IPS-20b (cell line): ENCODE measurements at regions not wholly inside any gene's neighbourhood (a gene's known extent, or its start where the extent isn't known, plus 50 kb on each side); places are given as distances from the start of the nearest gene placed in this dataset.
"Not testable (repeated sequence)": the region's sequence is repeated elsewhere in the genome, so short reads cannot be mapped to it uniquely, and the experiment has no call there.

ENCODE experiments used
- H3K27ac ChIP-seq: one replicate; pipeline ENCODE4 v1.5.1; 2013; ENCODE audit warnings: low read length
- H3K27me3 ChIP-seq: 2 replicates; pipeline ENCODE4 v1.6.1; 2013; ENCODE audit warnings: mild to moderate bottlenecking, low read length, inconsistent platforms; ENCODE audit not compliant: insufficient read depth
- H3K36me3 ChIP-seq: 2 replicates; pipeline ENCODE4 v1.6.1; 2013; ENCODE audit warnings: low read depth, mild to moderate bottlenecking, inconsistent platforms, low read length, moderate library complexity; ENCODE audit not compliant: insufficient read depth
- H3K4me1 ChIP-seq: 2 replicates; pipeline ENCODE4 v1.6.1; 2013; ENCODE audit warnings: mild to moderate bottlenecking, control low read depth, inconsistent platforms, low read length, moderate library complexity; ENCODE audit not compliant: insufficient read depth
- H3K4me3 ChIP-seq: 2 replicates; pipeline ENCODE4 v1.5.1; 2013; ENCODE audit warnings: mild to moderate bottlenecking, low read length, inconsistent platforms
- H3K9ac ChIP-seq: 2 replicates; pipeline ENCODE4 v1.6.1; 2013; ENCODE audit warnings: low read depth, mild to moderate bottlenecking, inconsistent platforms, low read length, moderate library complexity
- H3K9me3 ChIP-seq: 2 replicates; pipeline ENCODE4 v1.6.1; 2013; ENCODE audit warnings: mild to moderate bottlenecking, low read depth, low read length, inconsistent platforms; ENCODE audit not compliant: insufficient read depth

DNA sequence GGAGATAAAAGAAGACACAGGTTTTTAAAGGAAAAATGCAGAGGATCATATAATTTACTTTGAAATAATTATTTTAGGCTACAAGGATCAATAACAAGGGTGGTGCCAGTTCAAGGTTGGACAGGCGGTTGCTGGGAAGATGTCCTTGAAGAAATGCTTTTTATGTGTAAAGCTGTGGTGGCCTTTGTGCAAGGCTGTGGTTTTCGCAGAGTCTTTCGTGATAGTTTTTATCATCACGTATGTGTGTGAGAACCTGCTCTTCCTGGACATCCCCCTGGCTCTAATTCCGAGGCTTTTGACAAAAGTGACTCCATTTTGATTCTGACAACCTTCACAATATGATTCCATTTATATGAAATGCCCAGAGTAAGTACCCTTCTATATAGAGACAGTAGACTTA lies 85.8 kb upstream of the COG2 start:
- H3K27ac ChIP-seq = no peak overlapping the region
- no peak overlapping the region for H3K9ac ChIP-seq
- no peaks in the 10 kb centered on the region for H3K9me3 ChIP-seq
- no peaks in the 10 kb centered on the region for H3K27me3 ChIP-seq
- no peaks in the 10 kb centered on the region for H3K36me3 ChIP-seq
- no peak overlapping the region for H3K4me3 ChIP-seq
- H3K4me1 ChIP-seq = 0 out of 2 replicates have a peak, but pooled peaks cover 6% of the 10 kb centered on the region

DNA sequence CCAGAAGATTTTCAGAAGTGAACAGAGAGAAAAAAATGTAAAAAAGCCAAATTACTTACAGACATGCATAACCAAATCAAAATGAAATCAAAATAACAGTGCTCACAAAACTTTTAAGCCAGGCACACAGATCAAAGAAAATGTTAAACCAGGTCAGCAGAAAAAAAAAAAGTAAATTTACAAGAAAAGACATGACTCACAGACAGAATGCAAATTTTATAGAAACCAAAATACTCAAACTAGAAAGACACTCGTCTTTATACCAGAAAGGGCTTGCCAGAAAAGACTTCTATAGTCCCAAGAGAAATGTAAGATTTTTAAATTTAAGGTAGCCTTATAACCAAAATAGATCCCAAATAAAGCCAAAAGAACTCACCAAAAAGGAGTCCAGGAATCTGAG lies 86.5 kb upstream of the COG2 start:
- H3K27ac ChIP-seq = no peak overlapping the region
- H3K36me3 ChIP-seq = no peaks in the 10 kb centered on the region
- H3K27me3 ChIP-seq = no peaks in the 10 kb centered on the region
- no peak overlapping the region for H3K9ac ChIP-seq
- 0 out of 2 replicates have a peak, but pooled peaks cover 5% of the 10 kb centered on the region for H3K4me1 ChIP-seq
- H3K4me3 ChIP-seq = no peak overlapping the region
- H3K9me3 ChIP-seq = no peaks in the 10 kb centered on the region

DNA sequence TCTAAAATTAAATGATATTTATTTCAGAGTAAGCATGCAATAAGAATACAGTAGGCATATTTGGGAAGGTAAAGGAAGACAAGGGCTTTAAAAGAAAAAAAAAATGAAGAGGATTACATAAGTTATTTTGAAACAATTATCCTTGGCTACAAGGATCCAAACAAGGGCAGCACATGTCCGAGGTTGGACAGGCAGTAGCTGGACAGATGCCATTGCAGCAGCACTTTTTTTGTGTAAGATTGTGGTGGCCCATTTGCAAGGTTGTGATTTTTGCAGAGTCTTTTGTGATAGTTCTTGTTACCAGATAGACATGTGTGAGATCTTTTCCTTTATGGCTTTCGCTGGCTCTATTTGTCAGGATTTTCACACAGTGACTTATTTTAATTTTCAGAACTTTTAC lies 89.4 kb upstream of the COG2 start:
- no peaks in the 10 kb centered on the region for H3K27me3 ChIP-seq
- H3K4me3 ChIP-seq = no peak overlapping the region
- H3K9ac ChIP-seq = no peak overlapping the region
- 0 out of 2 replicates have a peak, but pooled peaks cover 2% of the 10 kb centered on the region for H3K4me1 ChIP-seq
- H3K36me3 ChIP-seq = no peaks in the 10 kb centered on the region
- H3K9me3 ChIP-seq = no peaks in the 10 kb centered on the region
- H3K27ac ChIP-seq = no peak overlapping the region

DNA sequence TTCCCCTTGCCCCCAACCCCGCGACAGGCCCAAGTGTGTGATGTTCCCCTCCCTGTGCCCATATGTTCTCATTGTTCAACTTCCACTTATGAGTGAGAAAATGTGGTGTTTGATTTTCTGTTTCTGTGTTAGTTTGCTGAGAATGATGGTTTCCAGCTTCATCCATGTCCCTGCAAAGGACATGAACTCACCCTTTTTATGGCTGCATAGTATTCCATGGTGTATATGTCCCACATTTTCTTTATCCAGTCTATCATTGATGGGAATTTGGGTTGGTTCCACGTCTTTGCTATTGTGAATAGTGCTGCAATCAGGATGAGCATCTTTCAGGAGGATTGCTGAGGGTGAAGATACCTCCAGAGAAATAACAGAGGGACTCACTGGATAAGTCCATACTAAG lies 91.3 kb upstream of the COG2 start:
- H3K36me3 ChIP-seq, H3K9me3 ChIP-seq, H3K4me3 ChIP-seq, H3K9ac ChIP-seq, H3K27ac ChIP-seq, H3K27me3 ChIP-seq, H3K4me1 ChIP-seq: not testable (repeated sequence)

DNA sequence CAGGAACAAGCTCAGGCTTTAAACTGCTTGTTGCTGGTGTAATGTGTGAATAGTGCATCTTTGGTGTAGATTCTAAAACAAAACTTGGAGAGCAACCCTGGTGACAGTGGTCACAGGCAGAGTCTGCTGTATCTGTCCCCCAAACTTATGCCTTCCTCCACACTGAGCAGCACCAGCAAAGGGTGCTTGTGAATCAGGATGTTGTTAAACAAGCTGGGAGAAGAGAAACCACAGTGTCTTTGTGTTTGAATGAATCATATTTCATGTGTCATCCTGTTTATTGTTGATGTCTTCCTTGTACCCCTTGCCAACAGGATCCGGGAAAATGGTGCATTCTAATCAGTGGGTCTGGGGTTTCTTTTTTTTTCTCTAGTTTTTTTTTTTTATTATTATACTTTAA lies 91.9 kb upstream of the COG2 start:
- H3K27ac ChIP-seq = no peak overlapping the region
- no peak overlapping the region for H3K4me3 ChIP-seq
- no peaks in the 10 kb centered on the region for H3K27me3 ChIP-seq
- no peaks in the 10 kb centered on the region for H3K36me3 ChIP-seq
- no peak overlapping the region for H3K9ac ChIP-seq
- no peaks in the 10 kb centered on the region for H3K9me3 ChIP-seq
- H3K4me1 ChIP-seq = 0 out of 2 replicates have a peak, but pooled peaks cover under 1% of the 10 kb centered on the region

DNA sequence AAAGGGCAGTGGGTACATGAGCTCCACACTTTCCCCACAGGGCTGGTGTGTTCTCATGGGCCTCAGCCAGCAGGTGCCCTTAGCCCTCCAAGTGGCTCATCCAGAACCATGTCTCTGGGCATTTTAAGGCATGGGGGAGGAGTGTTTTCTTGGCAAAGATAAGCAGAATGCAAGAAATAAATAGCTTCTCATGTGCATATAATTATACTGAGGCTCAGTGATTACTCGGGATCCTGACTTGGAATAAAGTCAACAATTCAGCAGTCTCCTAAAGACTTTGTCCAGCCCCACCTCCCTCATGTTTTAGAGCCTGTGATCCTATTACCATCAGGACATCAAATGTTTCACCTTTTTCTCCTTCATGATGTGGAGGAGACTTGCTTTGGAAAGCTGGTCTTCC lies 92.7 kb upstream of the COG2 start:
- Histone ChIP-seq H3K36me3 (no peaks in the 10 kb centered on the region), H3K4me3 (no peak overlapping the region), H3K9ac (no peak overlapping the region), H3K9me3 (no peaks in the 10 kb centered on the region), H3K27me3 (no peaks in the 10 kb centered on the region), H3K27ac (no peak overlapping the region), H3K4me1 (no peaks in the 10 kb centered on the region)

DNA sequence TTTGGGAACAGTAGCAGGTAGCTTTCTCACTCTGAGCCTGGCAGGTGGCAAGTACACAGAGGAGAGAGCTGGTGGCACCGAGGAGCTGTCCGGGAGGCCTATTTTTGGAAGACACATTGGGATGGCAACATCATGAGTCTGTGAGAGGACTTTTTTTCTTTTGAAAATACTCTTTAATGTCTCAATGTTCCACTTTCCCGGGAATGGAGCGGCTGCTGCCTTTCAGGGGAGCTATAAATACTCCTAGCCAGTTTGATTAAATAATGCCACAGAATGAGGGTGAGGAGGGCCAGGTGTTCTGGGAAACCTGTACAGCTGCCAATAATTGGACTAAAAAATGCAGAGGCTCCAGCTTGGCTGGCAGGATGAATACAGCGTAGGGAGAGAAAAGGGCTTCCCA lies 93.3 kb upstream of the COG2 start:
- no peak overlapping the region for H3K27ac ChIP-seq
- H3K9me3 ChIP-seq = no peaks in the 10 kb centered on the region
- H3K27me3 ChIP-seq = no peaks in the 10 kb centered on the region
- H3K4me3 ChIP-seq = no peak overlapping the region
- H3K4me1 ChIP-seq = no peaks in the 10 kb centered on the region
- H3K9ac ChIP-seq = no peak overlapping the region
- H3K36me3 ChIP-seq = no peaks in the 10 kb centered on the region

DNA sequence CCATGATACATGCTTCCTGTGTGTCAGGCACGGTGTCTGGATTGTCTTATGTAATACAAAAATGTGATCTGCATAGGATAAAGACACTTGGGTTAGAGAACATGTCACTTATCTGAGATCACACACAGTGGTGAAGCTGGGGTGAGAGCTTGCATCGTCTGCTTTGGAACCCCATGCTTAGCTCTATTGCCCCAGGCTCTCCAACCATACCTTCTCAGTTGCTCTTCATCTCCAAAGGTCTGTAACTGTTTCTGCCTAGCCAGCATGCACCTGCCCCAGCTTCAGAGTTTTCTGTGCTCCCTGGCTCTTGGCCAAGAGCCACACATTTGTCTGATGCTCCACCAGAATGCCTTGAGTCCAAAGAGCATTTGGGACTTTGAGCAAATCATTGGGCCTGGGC lies 93.9 kb upstream of the COG2 start:
- Histone ChIP-seq H3K36me3 (no peaks in the 10 kb centered on the region), H3K27me3 (no peaks in the 10 kb centered on the region)

DNA sequence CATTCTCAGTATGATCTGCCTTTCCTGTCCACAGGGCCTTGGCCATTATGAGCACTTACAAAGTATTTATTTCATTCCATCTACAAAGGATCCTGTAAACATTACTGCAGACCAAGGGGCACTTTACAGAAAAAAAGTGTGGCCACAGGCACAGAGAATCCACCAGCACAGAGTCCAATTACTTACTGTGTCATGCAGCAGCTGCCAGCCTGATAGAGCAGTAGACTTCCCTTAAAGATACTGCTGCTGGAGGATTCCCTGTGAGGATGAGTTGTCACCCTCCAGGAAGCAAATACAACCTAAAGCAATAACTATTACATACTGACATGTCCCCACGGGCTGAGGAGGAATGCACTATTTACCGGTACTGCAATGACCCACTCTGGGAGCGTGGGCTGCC lies 97.1 kb upstream of the COG2 start:
- no peak overlapping the region for H3K9ac ChIP-seq
- no peaks in the 10 kb centered on the region for H3K9me3 ChIP-seq
- H3K36me3 ChIP-seq = no peaks in the 10 kb centered on the region
- H3K27ac ChIP-seq = no peak overlapping the region
- no peak overlapping the region for H3K4me3 ChIP-seq
- H3K27me3 ChIP-seq = no peaks in the 10 kb centered on the region
- H3K4me1 ChIP-seq = no peaks in the 10 kb centered on the region

More for the DNA sequence above, 93.9 kb upstream of the COG2 start:
- Histone ChIP-seq H3K27ac (no peak overlapping the region), H3K9ac (no peak overlapping the region), H3K9me3 (no peaks in the 10 kb centered on the region), H3K4me3 (no peak overlapping the region), H3K4me1 (no peaks in the 10 kb centered on the region)

DNA sequence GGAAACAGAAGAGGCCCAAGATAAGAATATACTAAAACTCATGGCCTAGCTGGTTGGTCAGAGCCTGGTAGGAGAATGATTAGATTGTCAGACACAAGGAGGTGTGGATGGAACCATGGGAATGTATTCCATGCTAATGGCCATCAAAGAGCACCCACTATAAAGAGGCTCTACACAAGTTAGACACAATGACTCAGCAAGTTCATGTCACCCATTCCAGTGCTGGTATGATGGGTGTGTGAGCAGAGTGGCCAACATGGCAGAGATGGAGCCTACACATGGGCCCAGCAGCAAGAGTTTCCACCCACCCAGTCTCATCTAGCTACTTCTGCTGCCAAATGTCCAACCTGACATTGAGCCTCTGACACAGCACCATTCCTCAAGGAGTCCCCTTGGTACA lies 97.5 kb upstream of the COG2 start:
- no peak overlapping the region for H3K4me3 ChIP-seq
- H3K36me3 ChIP-seq = no peaks in the 10 kb centered on the region
- no peak overlapping the region for H3K27ac ChIP-seq

DNA sequence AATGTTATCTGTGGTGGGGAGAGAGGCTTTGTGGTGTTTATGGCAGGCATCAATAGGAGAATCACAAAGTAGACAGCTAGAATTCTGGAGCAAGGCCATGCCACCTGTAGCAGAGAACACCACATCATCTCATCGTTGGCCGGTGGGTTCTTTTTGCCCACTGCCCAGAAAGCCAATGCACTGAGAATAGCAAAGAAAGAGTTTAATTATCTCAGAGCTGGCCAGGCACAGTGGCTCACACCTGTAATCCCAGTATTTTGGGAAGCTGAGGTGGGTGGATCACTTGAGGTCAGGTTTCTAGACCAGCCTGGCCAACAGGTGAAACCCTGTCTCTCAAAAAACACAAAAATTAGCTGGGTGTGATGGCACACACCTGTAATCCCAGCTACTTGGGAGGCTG lies 99.2 kb upstream of the COG2 start:
- no peak overlapping the region for H3K27ac ChIP-seq
- H3K27me3 ChIP-seq = no peaks in the 10 kb centered on the region
- no peaks in the 10 kb centered on the region for H3K36me3 ChIP-seq
- no peak overlapping the region for H3K9ac ChIP-seq
- no peak overlapping the region for H3K4me3 ChIP-seq
- no peaks in the 10 kb centered on the region for H3K9me3 ChIP-seq
- no peaks in the 10 kb centered on the region for H3K4me1 ChIP-seq

More for the DNA sequence above, 97.5 kb upstream of the COG2 start:
- Histone ChIP-seq H3K4me1 (no peaks in the 10 kb centered on the region), H3K9ac (no peak overlapping the region), H3K27me3 (no peaks in the 10 kb centered on the region), H3K9me3 (no peaks in the 10 kb centered on the region)

DNA sequence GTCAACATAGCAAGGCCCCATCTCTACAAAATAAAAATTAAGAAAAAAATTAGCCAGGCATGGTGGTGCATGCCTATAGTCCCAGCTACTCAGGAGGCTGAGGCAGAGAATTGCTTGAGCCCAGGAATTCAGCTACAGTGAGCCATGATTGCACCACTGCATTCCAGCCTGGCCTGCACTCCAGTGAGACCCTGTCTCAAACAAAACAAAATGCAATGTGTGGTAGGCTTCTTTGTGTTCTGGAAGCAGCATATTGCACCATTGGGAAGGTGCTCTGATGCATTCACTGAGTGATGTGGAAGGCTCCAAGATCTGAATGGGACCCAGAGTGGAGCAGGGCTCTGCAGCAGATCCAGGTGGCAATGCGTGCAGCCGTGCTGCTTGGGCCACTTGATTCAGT lies 99.6 kb upstream of the COG2 start:
- Histone ChIP-seq H3K27ac (no peak overlapping the region), H3K4me3 (no peak overlapping the region), H3K9ac (no peak overlapping the region), H3K9me3 (no peaks in the 10 kb centered on the region), H3K27me3 (no peaks in the 10 kb centered on the region), H3K4me1 (no peaks in the 10 kb centered on the region), H3K36me3 (no peaks in the 10 kb centered on the region)

DNA sequence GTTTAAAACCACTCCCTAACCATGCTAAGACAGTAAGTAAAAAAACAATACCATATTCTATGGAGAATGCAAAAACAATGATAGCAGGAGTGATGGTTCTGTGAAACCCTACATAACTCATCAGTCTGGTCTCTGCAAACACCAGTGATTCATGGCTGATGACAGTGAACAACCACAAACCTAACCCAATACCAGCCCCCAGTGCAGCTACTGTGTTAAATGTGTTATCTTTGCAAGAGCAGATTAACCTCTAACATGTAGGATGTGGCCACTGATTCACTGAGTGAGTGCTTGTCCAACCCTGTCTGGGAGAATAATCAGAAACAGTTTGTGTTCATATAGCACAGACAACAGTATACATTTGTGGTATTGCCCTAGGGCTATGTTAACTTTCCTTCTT lies 100.2 kb upstream of the COG2 start:
- H3K4me1 ChIP-seq = no peaks in the 10 kb centered on the region
- H3K27me3 ChIP-seq = no peaks in the 10 kb centered on the region
- no peak overlapping the region for H3K4me3 ChIP-seq
- no peaks in the 10 kb centered on the region for H3K36me3 ChIP-seq
- H3K9ac ChIP-seq = no peak overlapping the region
- H3K9me3 ChIP-seq = no peaks in the 10 kb centered on the region
- no peak overlapping the region for H3K27ac ChIP-seq
